ENCODE measurements at regions not wholly inside any gene's neighbourhood (a gene's known extent, or its start where the extent isn't known, plus 50 kb on each side); places are given as distances from the start of the nearest gene placed in this dataset.
A peak's percentile ranks its signal among the peaks of the same experiment; 100 is the strongest.

DNA sequence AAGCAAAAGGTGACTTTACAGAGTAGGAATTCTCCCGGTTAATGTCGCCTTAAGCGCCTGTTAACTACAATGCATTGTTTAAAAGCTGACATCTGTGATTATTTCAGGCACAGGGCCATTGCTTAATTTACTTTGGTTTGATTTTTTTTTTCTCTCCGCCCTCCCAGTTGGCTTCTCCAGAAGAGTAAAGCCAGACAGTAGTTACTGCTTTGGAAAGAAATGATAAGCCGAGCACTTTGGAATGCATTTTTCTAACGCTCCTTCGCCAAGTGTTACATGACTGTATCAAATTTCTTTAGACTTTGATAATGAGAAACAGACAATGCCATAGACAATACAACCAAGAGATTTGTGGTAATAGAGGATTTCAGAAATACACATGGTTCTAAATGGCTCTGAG, 383.0 kb upstream of the TENM3 start:
- Histone ChIP-seq H3K36me3 (no peaks in the 10 kb centered on the region), H3K4me1 (no peaks in the 10 kb centered on the region), H3K9me3 (no peaks in the 10 kb centered on the region), H3K27ac (no peak overlapping the region), H3K27me3 (no peaks in the 10 kb centered on the region), H3K4me3 (no peak overlapping the region)
- TF ChIP-seq, protein P1, sequence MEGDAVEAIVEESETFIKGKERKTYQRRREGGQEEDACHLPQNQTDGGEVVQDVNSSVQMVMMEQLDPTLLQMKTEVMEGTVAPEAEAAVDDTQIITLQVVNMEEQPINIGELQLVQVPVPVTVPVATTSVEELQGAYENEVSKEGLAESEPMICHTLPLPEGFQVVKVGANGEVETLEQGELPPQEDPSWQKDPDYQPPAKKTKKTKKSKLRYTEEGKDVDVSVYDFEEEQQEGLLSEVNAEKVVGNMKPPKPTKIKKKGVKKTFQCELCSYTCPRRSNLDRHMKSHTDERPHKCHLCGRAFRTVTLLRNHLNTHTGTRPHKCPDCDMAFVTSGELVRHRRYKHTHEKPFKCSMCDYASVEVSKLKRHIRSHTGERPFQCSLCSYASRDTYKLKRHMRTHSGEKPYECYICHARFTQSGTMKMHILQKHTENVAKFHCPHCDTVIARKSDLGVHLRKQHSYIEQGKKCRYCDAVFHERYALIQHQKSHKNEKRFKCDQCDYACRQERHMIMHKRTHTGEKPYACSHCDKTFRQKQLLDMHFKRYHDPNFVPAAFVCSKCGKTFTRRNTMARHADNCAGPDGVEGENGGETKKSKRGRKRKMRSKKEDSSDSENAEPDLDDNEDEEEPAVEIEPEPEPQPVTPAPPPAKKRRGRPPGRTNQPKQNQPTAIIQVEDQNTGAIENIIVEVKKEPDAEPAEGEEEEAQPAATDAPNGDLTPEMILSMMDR (IDR thresholded peaks at IDR 0.05) = no peak
- ATAC-seq (no peak), DNase-seq (peak in 1 of 4 donors; percentile 1)
- intact Hi-C loops (cut with DNase I) = no loop called here

DNA sequence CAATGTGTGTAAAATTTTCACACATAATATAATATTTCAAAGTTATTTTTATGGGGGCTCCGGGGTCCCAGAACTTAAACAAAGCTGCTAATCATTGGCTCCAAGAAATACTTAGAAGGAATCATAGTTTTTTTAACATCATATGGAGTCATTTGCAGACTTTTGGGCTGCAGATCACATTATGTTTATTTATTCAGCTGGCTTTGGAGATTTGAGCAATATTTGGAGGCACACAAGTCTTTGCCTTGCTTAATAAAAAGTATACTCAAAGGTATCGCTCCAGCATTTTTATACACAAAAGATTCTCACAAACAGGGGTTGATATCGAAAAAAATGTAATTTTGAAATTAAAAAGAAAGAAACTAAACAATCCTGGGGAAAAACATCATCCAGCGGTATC, 382.5 kb upstream of the TENM3 start:
- H3K4me3 ChIP-seq = no peak overlapping the region
- H3K36me3 ChIP-seq = no peaks in the 10 kb centered on the region
- intact Hi-C loops (cut with DNase I) = no loop called here
- ATAC-seq = no peak
- H3K4me1 ChIP-seq = no peaks in the 10 kb centered on the region
- no peaks in the 10 kb centered on the region for H3K9me3 ChIP-seq
- DNase-seq = peak in 1 of 4 donors; percentile 2
- H3K27me3 ChIP-seq = no peaks in the 10 kb centered on the region
- H3K27ac ChIP-seq = no peak overlapping the region
- TF ChIP-seq, protein P1 (IDR thresholded peaks at IDR 0.05) = no peak

DNA sequence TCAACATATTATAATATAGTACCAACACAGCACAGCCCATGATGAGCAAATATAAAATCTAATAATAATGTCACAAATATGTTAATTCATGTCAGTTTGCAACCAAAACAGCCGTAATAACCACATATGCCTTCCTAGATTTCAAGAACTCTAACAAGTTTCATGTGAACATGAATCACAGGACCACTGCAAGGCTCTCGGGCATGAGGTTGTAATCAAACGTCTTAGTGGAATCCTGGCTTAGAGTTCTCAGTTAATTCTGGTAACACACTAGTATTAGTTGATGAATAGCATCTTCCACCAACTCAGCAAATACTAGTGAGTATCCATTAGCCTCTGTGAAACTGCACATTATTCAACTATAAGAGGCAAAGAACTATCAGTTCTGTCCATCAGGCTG, 379.3 kb upstream of the TENM3 start:
- ATAC-seq = no peak
- H3K27ac ChIP-seq = no peak overlapping the region
- no peaks in the 10 kb centered on the region for H3K4me1 ChIP-seq
- no peak overlapping the region for H3K4me3 ChIP-seq
- H3K27me3 ChIP-seq = no peaks in the 10 kb centered on the region
- no peaks in the 10 kb centered on the region for H3K36me3 ChIP-seq
- intact Hi-C loops (cut with DNase I) = no loop called here
- TF ChIP-seq, protein P1 (IDR thresholded peaks at IDR 0.05) = no peak
- H3K9me3 ChIP-seq = no peaks in the 10 kb centered on the region
- no peak for DNase-seq

DNA sequence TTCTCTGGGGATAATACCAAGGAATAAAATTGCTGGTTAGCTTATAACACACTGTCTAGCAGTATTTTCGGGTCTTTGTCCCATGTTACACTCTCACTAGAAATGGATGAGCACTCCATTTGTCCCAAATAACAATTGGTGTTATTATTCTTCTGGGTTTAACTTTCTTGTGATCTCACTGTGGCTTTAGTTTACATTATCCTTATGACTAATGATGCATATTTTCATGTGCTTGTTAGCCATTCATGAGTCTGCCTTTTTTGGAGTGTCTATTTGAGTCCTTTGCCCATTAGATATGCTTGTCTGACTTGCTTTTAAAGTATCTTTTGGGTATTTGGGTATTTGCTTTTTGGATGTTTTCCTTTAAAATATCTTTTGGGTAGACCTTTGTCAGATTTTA, 372.9 kb upstream of the TENM3 start:
- ATAC-seq = no peak
- H3K27ac ChIP-seq = no peak overlapping the region
- DNase-seq = no peak
- intact Hi-C loops (cut with DNase I) = no loop called here
- H3K9me3 ChIP-seq = peaks cover 0 to 2% of the 10 kb centered on the region in 2 donors
- no peaks in the 10 kb centered on the region for H3K27me3 ChIP-seq
- H3K4me1 ChIP-seq = no peaks in the 10 kb centered on the region
- no peak overlapping the region for H3K4me3 ChIP-seq
- TF ChIP-seq, protein P1 (IDR thresholded peaks at IDR 0.05) = no peak
- H3K36me3 ChIP-seq = no peaks in the 10 kb centered on the region

DNA sequence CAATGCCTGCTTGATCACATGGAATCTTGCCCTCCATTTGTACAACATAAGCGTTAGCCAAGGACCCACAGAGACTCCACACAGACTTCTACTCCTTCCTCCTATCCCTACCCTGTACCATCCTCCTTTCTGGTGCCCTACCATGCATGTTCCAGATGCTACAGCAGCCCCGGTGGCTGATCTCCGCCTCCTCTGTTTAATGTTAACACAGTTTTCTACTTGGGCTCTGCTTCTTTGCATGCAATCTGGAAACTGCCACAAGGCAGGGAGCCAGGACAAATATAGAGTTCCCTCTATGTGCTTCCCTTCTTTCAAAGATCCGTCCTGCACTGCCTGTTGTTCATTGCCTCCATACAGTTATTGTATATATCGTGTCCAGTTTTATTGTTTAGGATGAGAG, 368.6 kb upstream of the TENM3 start:
- ATAC-seq (no peak), DNase-seq (no peak)
- TF ChIP-seq, protein P1 (IDR thresholded peaks at IDR 0.05) = no peak
- Histone ChIP-seq H3K4me1 (no peaks in the 10 kb centered on the region), H3K36me3 (no peaks in the 10 kb centered on the region), H3K4me3 (no peak overlapping the region), H3K9me3 (peaks cover 0 to 2% of the 10 kb centered on the region in 2 donors), H3K27me3 (no peaks in the 10 kb centered on the region), H3K27ac (no peak overlapping the region)
- intact Hi-C loops (cut with DNase I) = no loop called here
